ENCODE measurements at regions not wholly inside any gene's neighbourhood (a gene's known extent, or its start where the extent isn't known, plus 50 kb on each side); places are given as distances from the start of the nearest gene placed in this dataset.

DNA sequence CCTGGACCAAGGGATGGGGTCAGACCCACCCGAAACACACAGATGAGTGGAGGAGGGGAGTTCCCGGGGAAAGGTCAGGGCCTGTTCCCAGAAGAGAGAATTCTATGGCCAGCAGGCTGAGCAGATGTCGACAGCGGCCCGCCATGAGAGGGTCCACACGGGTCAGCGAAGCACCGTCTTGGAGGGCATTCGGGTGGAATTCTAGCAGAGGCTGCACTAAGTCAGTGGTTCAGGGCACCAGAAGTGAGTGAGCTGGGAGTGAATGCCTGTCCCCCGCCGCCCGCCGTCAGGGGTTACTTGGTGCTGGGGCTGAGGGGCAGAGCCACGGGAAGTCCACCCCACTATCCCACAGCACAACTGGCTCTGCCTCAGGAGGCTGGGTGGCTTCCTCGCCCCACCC, 96.2 kb upstream of the VSTM2B start:
- no peak for DNase-seq (ENCODE audit: low spot score)

DNA sequence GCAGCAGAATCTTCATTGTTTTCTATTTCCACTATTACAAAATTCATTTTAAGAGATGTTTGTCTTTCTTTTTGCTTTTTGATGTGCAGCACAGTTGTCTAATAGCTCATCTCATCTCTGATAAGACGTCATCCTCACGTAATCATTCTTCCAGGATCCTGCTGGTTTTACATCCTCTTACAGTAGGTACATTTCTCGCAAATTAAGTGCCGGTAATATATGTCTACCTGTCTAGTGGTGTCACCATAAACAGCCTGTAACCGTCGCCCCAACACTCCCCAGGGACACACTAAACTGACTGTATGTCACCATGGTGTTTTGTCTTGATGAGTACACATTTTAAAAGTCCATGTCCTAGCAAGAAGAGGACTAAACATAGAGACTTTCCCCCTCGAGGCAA, 94.5 kb upstream of the VSTM2B start:
- DNase-seq (ENCODE audit: low spot score), result no peak

DNA sequence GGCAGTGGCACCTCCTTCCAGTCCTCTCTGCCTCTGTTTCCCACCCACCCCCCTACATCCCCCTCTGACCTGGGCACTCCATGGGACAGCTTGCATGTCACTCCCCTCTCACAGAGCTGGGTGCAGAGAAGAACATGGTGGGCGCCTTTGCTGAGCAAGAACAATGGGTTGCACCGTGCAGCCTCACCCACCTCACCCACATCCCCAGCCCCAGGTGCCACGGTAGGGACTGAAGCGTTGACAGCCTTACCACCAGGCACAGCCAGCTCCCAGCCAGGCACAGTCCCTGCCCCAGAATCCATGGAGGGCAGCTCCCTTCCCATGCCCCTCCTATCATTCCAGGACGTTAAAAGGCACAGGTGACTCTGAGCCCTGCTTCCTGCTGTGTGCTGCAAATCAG, 93.1 kb upstream of the VSTM2B start:
- DNase-seq (ENCODE audit: low spot score), result no peak

DNA sequence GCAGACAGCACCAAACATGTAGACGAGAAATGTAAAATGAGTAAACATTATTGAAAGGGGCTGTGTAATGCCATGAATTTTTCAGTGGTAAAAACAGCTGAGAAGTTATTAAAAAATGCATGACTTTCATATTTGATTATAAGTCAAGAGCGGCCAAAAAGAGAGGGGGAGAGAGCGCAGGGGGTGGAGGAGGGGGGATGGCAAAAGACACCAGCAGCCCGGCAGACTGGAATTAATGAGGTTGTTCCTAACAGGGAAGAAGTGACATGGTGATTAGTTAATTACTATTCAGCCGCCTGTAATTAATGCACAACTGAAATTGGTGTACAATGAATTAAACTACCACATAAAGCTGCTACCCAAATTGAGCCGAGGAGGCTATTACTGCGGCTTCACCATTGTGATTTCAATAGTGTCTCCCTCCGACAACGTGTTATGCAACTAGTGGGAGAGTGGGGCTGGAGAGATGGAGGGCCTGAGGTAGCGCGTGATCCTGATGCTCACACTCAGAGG, 89.1 kb upstream of the VSTM2B start:
- no peak for DNase-seq (ENCODE audit: low spot score)

DNA sequence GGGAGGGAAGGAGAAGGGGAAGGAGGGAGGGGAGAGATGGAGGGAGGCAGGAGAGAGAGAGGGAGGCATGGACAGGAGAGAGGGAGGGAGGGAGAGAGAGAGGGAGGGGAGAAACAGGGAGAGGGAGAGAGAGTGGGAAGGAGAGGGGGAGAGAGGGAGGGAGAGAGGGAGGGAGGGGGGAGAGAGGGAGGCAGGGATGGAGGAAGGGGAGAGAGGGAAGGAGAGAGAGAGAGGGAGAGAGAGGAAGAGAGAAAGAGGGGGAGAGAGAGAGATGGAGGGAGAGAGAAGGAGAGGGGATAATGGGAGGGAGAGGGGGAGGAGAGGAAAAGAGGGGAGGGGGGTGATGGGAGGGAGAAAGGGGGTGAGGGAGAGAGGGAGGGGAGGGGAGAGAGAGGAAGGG, 86.8 kb upstream of the VSTM2B start:
- DNase-seq (ENCODE audit: low spot score), result no peak

DNA sequence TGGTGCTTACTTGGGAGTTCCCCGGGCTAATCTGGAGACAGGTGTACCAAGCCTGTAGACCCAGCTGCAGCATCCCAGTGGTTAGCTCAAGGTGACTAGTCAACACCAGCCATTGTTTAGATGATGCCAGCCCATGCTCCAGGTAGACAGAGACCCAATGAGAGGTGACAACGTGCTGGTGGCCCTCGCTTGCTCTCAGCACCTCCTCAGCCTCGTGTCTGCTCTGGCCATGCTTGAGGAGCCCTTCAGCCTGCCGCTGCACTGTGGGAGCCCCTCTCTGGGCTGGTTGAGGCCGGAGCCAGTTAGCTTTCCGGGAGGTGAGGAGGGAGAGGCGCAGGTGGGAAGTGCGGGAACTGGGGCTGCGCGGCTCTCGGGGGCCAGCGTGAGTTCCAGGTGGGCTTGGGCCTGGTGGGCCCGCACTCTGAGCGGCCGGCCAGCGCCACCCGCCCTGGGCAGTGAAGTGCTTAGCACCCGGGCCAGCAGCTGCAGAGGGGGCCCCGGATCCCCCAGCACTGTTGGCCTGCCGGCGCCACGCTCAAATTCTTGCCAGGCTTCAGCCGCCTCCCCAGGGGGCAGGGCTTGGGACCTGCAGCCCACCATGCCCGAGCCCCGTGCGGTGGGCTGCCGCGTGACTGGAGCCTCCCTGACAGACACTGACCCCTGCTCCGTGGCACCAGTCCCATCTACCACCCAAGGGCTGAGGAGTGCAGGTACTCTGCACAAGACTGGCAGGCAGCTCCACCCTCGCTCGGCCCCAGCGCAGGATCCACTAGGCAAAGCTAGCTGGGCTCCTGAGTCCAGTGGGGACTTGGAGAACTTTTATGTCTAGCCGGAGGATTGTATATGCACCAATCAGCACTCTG, 85.9 kb upstream of the VSTM2B start:
- no peak for DNase-seq (ENCODE audit: low spot score)

DNA sequence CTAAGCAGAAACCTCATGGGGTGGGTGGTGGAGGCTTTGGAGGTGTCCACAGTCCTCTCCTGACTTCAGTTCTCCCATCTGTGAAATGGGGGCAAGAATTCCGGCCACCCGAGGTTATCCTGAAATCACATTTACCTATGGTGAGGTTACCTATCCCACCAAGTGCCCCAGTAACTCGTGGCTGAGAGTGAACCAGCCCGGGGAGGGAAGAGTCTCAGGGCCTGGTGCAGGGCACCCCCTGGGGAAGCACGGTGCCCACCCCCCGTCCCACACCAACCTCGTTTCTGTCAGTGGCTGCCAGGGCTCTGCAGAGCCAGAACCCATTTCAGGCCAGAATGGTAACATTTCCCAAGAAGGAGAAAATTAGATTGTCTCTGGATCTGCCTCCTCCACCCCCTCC, 83.7 kb upstream of the VSTM2B start:
- DNase-seq (ENCODE audit: low spot score), result no peak

DNA sequence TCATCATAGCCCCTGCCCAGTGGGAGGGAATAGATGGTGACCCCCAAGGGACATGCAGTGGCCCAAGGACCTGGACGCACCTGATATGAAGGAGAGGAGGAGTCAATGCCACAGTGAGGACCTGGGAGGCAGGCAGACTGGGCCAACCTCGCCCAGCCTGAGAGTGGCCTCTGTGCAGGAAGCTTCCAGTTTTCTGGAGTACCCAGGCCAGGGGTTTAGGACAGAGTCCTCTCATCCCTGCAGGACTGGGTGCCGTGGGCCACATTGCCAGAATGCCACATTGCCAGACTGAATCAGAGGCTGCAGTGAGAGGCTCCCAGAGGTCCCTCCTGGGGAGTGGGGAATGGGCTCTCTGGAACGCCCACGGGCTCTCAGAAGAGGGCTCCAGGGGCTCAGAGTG, 82.9 kb upstream of the VSTM2B start:
- no peak for DNase-seq (ENCODE audit: low spot score)

DNA sequence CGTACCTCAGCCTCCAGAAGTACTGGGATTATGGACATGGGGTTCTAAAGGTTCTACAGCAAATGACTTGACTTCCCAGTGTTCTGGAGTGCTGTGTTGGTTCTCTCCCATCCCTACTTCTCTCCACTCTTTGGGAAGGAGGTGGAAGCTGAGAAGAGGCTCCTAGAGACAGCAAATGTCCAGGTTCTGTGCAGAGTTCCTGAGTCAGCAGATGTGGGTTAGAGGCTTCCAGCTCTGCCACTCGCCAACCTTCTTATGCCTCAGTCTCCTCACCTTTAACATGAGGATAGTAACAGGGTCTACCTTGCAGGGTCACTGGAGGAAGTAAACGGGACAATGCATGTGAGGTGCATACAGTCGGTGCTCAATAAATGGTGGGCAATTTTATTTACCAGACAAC, 80.5 kb upstream of the VSTM2B start:
- DNase-seq (ENCODE audit: low spot score), result no peak

DNA sequence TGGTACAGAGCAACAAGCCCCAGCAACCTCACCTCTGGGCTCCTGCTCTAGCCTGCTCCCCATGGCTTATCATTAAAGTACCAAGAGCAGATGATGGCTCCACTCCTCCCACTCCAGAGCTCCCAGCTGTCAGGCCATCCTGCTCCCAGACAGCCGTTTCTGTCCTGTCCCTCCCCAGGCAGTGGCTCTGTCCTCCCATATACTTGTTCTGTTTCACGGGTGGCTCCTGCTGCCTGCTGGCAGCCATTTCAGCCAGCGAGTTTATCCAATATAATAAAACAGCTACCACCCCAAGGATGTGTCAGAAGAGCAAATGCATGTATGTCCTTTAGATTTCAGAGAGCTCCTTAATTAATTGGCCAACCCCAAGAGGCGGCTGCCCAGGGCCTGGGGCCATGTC, 79.4 kb upstream of the VSTM2B start:
- DNase-seq (ENCODE audit: low spot score), result no peak

DNA sequence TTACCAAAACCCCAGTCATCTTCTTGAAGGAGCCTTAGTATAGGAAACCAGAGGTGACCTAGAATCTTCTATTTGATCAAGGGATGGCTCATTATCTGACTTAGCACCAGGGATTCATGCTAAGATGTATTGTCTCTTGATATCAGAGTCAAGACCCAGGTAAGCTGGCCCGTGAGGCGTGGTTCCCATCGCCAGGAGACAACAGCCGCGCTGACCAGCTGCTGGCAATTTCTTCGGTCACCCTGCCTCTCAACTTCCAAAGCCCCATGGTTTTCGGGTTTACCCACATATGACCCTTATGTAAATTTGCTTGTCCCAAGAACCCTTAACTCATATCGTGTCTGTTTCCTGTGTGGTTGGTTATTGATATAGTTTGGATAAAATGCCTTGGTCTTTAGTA, 77.7 kb upstream of the VSTM2B start:
- no peak for DNase-seq (ENCODE audit: low spot score)

DNA sequence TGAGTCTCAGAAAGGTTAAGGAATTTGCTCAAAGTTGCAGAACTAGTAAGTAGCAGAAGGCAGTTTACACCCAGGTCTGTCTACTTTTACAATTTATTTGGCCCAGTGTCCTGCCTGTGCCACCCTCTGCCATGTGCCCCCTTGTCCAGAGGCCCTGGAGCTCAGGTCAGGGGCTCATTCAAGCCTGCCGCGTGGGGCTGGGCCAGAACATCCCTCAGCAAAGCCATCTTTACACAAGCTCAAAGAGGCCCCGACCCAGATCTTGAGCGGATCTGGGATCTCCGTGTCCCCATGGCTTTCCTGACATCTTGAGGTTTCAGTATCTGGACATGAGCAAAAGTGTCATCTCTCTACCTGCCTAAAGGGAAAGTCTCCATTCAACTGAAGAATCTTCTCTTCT, 76.4 kb upstream of the VSTM2B start:
- DNase-seq (ENCODE audit: low spot score), result no peak

DNA sequence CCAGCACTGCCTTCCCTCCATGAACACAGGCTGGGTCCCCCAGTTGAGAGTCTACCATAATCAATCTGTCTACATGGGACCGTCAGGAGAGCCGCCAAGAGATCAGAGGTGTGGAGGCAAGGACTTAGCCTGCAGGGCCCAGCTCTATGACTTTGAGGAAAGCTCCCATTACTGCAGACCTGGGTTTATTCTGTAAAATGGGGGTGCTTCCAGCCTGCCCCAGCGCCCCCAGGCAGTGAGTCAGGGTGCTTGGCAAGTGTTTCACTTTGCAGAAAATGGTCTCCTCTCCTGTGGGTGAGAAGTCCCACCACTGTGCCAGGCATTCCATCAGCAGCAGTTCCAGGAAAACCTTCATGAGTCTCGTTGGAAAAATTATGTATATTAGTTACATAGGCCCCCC, 75.5 kb upstream of the VSTM2B start:
- no peak for DNase-seq (ENCODE audit: low spot score)

DNA sequence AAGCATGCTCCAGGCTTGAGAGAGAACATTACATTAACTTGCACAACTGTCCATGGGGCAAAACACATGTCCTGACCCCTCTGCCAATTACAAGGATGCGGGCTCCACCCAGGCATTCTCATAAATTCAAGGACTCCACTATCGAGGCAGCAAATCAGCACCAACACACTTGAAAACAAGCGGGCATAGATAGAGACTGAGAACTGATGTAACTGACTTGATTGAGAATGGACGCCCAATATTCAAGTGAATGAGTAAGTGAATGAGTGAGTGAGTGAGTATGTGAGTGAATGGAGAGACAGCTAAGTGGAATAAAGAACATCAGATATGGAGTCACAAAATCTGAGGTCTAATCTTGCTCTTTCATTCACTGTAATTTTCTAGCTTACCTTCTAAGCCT, 75.0 kb upstream of the VSTM2B start:
- no peak for DNase-seq (ENCODE audit: low spot score)

DNA sequence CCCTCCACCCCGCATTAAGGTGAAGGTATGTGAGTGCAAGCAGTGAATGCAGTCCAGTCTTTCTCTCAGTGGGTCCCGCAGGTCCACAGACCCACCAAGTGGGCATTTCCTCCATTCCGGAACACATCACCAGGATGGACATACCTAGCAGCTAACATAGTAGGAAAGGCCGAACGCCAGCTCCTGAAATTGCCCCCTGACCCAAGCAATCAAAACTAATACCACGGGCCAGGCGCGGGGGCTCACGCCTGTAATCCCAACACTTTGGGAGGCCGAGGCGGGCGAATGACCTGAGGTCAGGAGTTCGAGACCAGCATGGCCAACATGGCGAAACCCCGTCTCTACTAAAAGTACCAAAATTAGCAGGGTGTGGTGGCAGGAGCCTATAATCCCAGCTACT, 71.7 kb upstream of the VSTM2B start:
- DNase-seq (ENCODE audit: low spot score), result no peak

DNA sequence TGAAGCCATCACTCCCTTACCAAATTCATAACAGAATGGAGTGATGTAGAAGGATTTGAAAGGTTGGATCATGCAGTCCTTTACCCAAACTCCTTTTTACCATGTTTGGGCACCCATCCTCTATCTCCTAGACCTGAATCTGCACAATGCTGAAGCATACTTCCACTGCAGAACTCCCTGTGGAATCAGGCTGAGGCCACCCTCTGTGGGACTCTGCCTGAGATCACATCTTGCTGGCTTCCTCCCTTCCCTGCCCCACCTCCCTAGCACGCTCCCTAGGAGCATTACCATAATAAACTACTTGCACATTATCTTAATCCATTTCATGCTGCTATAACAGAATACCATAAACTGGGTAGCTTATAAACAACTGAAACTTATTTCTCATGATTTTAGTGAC, 68.4 kb upstream of the VSTM2B start:
- DNase-seq (ENCODE audit: low spot score), result no peak

DNA sequence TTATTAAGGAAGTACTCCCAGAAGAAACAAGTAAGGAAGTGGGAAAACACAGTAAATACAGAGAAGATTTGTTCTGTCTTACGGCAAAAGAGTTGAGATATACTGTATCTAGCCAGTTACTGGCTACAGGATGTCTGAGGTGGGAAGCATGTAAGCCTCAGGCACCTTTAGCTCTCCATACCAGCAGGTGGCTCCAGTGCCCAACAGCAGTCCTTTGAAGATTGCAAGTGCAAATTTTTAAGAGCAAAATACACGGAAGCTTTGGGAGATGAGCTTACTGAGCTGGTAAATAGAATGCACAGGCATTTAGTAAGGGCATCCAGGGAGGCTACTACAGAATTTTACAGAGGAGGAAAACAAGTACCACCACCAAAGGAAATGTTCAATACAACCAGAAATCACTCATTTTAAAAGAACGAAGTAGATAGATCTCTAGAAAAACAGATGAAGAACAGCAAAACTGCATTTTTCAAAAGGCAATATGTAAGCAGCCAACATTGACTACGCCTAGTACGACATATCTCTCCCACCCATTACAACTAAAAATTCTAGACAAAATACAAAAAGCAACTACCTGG, 57.9 kb upstream of the VSTM2B start:
- DNase-seq (ENCODE audit: low spot score), result no peak

DNA sequence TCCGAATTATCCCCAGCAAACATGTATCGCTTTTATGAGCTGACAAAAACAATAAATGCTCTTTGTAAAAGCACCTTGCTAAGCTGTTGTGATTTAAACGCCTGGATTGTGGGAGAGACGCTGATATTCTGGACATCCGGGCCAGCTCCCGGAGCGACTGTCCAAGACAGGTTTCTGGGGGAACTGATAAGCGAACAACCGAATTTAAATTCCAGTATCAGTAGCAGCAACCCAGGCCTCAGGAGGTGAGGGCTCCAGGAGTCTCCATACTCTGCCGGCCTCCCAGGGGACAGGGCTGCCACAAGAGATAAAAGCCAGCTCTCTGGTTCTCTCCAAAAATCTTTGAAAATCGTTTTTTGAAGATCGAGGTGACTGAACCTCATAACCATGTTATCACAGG, 50.3 kb upstream of the VSTM2B start:
- no peak for DNase-seq (ENCODE audit: low spot score)

Data from COLO829 (cell line).